ENCODE measurements at regions not wholly inside any gene's neighbourhood (a gene's known extent, or its start where the extent isn't known, plus 50 kb on each side); places are given as distances from the start of the nearest gene placed in this dataset.

DNA sequence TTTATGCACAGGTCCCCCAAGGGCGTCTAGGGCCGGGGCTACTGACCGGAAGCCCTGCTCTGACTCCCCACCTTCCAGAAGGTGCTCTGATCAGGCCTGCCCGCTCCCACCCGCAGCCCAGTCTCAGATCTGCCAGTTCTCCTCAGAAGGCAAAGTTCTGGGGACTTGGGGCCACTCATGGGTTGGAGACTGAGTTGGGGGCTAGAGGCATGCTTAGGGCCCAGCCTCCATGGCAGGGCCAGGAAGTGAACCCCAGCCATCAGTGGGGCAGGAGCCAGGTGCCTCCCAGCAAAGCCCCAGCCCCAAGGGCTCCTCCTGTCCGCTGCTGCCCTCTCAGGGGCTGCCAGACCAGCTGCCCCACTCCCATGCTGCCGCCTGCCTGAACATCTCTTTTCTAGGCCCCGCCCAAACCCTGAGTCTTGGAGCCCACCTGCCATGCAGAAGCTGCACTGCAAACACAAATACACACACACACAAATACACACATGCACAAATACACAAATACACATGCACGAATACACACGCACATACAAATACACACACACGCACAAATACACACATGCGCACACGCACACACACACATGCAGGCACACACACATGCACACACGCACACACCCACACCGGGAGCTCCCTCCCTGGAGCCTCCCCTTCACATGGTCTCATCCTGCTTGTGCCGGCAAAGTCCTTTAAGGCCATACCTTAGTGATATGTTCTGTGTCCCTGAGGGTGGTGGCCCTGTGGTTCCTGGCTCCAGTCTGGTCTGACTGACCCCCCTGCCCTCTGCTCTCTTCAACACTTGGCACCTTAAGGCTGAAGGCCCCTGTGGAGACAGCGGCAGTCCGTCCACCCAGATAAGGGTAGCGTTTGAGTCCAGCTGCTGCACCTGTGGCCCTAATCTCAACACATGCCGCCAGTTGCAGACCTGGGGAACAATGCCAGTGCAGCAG lies 59.2 kb upstream of the KLF13 start:
- no peaks in the 10 kb centered on the region for H3K9me3 Mint-ChIP-seq (ENCODE audit: unreplicated experiment)
- peak; percentile 73 for DNase-seq (ENCODE audit: extremely low spot score, unreplicated experiment)

DNA sequence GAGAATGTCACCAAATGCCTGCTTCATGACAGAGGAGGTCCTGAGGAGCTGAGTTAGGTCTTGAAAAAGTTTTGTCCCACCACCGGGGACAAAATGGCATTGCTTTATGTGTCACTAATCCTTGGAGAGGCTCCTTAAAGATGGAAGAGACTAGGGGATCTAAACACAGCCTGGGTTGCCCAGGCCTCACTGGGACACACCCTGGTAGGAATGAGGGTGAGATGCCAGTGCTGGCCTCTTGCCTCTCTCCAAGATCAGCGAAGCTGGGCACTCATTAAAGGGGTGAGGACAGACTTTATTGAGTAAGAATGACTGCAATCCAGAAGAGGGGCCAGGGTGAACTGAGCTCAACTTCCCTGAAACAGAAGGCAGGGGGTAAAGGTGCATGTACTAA lies 58.5 kb upstream of the KLF13 start:
- DNase-seq (ENCODE audit: extremely low spot score, unreplicated experiment), result peak; percentile 40
- Mint-ChIP-seq H3K27ac (ENCODE audit: unreplicated experiment) (no peak overlapping the region), H3K27me3 (ENCODE audit: unreplicated experiment) (no peaks in the 10 kb centered on the region), H3K9me3 (ENCODE audit: unreplicated experiment) (no peaks in the 10 kb centered on the region), H3K36me3 (ENCODE audit: unreplicated experiment) (no peaks in the 10 kb centered on the region), H3K4me3 (ENCODE audit: unreplicated experiment) (no peak overlapping the region), H3K4me1 (ENCODE audit: unreplicated experiment) (peaks cover 22% of the 10 kb centered on the region)
- TF ChIP-seq, protein P1, sequence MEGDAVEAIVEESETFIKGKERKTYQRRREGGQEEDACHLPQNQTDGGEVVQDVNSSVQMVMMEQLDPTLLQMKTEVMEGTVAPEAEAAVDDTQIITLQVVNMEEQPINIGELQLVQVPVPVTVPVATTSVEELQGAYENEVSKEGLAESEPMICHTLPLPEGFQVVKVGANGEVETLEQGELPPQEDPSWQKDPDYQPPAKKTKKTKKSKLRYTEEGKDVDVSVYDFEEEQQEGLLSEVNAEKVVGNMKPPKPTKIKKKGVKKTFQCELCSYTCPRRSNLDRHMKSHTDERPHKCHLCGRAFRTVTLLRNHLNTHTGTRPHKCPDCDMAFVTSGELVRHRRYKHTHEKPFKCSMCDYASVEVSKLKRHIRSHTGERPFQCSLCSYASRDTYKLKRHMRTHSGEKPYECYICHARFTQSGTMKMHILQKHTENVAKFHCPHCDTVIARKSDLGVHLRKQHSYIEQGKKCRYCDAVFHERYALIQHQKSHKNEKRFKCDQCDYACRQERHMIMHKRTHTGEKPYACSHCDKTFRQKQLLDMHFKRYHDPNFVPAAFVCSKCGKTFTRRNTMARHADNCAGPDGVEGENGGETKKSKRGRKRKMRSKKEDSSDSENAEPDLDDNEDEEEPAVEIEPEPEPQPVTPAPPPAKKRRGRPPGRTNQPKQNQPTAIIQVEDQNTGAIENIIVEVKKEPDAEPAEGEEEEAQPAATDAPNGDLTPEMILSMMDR (IDR thresholded peaks at IDR 0.05), result no peak

More for the DNA sequence above, 59.2 kb upstream of the KLF13 start:
- H3K4me3 Mint-ChIP-seq (ENCODE audit: unreplicated experiment), result no peak overlapping the region
- H3K27ac Mint-ChIP-seq (ENCODE audit: unreplicated experiment), result no peak overlapping the region
- no peaks in the 10 kb centered on the region for H3K36me3 Mint-ChIP-seq (ENCODE audit: unreplicated experiment)
- H3K4me1 Mint-ChIP-seq (ENCODE audit: unreplicated experiment), result peaks cover 22% of the 10 kb centered on the region
- H3K27me3 Mint-ChIP-seq (ENCODE audit: unreplicated experiment), result no peaks in the 10 kb centered on the region
- TF ChIP-seq, protein P1 (IDR thresholded peaks at IDR 0.05), result no peak

DNA sequence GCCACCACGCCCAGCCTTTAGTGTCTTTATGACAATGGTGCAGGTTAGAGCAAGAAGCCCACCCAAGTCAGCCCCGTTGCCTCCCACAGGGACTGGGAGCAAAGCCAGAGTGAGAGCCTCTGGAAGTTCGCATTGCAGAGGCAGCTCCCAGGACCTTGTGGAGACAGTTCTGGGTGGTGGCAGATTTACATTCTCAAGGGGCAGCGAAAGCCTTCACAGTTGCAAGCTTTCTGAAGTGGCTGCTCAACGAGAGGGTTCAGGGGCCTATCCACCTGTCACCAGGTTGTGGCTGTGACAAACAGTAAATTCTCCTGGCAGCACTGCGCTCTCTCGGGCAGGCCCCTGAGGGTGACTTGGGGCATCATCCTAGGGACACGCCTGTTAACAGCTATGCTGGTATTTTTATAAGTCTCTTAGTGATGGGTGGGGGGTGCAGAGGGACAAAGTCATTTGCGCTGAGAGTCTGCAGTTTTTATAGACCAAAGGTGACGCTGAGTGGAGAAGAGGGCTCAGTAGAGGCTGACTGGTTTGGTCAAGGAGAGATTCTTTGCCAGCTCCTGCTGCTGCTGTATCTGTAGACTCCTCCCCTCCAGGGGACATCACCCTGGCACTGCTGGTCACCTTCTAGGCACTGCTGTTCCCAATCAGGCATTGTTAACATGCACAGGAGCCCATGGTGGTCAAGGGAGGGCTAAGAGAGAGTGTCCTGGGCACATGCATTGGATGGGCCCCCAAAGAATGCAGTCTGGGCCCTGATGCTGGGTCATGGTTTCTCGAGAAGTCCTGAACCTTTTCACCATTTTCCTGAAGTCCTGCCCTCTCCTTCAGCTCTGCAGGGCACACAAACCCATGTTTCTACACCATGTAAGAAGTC lies 57.5 kb upstream of the KLF13 start:
- peaks cover 17% of the 10 kb centered on the region for H3K4me1 Mint-ChIP-seq (ENCODE audit: unreplicated experiment)
- H3K27me3 Mint-ChIP-seq (ENCODE audit: unreplicated experiment), result no peaks in the 10 kb centered on the region
- peak; percentile 56 for DNase-seq (ENCODE audit: extremely low spot score, unreplicated experiment)
- H3K36me3 Mint-ChIP-seq (ENCODE audit: unreplicated experiment), result no peaks in the 10 kb centered on the region
- H3K4me3 Mint-ChIP-seq (ENCODE audit: unreplicated experiment), result no peak overlapping the region
- TF ChIP-seq, protein P1 (IDR thresholded peaks at IDR 0.05), result no peak
- H3K27ac Mint-ChIP-seq (ENCODE audit: unreplicated experiment), result no peak overlapping the region
- no peaks in the 10 kb centered on the region for H3K9me3 Mint-ChIP-seq (ENCODE audit: unreplicated experiment)

DNA sequence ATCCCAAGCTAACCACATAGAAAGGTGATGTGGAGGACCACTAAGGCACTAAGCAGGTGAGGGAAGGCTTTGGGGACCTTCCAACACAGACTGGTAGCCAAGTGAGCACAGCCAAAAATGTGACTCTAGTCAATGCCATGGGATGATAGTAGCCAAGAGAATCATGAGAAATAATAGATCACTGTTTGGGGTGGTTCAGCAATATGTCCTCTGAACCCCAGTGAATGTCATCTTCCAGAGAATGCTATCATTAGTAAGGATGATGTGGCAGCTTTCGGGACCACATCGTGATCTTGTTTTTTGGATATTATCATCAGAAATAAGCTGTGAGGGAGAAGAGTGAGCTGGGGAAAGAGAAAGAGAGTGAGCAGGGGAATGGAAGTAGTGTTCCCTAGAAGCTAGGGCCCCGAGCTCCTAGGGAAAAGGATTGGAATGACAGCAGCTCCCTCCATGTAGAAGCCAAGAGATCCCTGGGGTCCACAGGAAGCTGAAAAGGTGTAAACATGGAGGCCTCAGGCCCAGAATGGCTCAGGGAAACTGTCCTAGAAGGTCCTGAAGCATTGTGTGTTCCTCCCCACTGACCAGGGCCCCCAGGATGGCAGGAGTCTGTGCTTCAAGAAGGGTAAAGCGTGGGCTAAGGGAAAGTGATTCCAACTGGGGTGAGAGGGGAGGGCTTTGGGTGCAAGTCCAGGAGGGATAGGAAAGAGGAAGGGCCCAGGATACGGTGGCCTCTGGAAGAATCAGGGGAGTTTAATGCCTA lies 56.6 kb upstream of the KLF13 start:
- H3K4me3 Mint-ChIP-seq (ENCODE audit: unreplicated experiment), result no peak overlapping the region
- H3K27me3 Mint-ChIP-seq (ENCODE audit: unreplicated experiment), result no peaks in the 10 kb centered on the region
- H3K9me3 Mint-ChIP-seq (ENCODE audit: unreplicated experiment), result no peaks in the 10 kb centered on the region
- no peak overlapping the region for H3K27ac Mint-ChIP-seq (ENCODE audit: unreplicated experiment)
- H3K4me1 Mint-ChIP-seq (ENCODE audit: unreplicated experiment), result peaks cover 23% of the 10 kb centered on the region
- H3K36me3 Mint-ChIP-seq (ENCODE audit: unreplicated experiment), result no peaks in the 10 kb centered on the region
- TF ChIP-seq, protein P1 (IDR thresholded peaks at IDR 0.05), result no peak
- no peak for DNase-seq (ENCODE audit: extremely low spot score, unreplicated experiment)
